ENCODE measurements at regions not wholly inside any gene's neighbourhood (a gene's known extent, or its start where the extent isn't known, plus 50 kb on each side); places are given as distances from the start of the nearest gene placed in this dataset.
"Not testable (repeated sequence)": the region's sequence is repeated elsewhere in the genome, so short reads cannot be mapped to it uniquely, and the experiment has no call there.

DNA sequence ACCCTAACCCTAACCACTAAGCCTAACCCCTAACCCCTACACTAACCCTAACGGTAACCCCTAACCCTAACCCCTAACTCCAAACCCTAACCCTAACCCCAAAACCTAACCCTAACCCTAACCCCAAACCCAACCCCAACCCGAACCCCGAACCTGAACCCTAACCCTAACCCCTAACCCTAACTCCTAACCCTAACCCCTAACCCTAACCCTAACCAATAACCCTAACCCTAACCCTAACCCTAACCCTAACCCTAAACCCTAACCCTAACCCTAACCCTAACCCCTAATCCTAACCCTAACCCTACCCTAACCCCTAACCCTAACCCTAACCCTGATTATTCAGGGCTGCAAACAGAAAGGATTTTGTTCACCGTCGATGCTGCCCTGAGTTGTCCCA, 144.6 kb upstream of the DUSP22 start:
- DNase-seq (ENCODE audit: extremely low read depth in 1 of 2, low read depth in 1 of 2), result not testable (repeated sequence)

- peak; percentile 11 to 19 for DNase-seq (ENCODE audit: extremely low read depth in 1 of 2, low read depth in 1 of 2)
Observed at GRCh38 chr6:148051-148984, 144.0 kb upstream of the DUSP22 start.

GRCh38 chr6:150147-150546, 142.1 kb upstream of the DUSP22 start:
- not testable (repeated sequence) for DNase-seq (ENCODE audit: extremely low read depth in 1 of 2, low read depth in 1 of 2)

DNA sequence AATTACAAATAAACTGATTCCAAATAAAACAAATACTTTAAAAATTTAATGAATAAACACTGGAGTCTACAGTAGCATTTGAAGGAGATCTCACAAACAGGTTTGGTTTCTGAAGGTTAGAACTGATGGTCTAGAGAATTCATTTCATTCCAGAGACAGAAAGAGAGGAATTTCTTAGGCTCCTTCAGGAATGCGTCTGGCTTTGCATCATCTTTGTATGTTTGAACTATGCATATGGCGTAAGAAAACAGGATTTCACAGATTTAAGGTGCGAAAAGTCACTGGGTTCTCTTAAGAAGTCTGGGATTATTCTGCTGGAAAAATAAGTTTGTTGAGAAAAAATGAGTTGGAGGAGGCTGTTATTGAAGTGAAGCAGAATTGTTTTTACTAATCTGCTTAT, 139.9 kb upstream of the DUSP22 start:
- DNase-seq (ENCODE audit: extremely low read depth in 1 of 2, low read depth in 1 of 2), result not testable (repeated sequence)

GRCh38 chr6:153026-153425, 139.3 kb upstream of the DUSP22 start:
- DNase-seq (ENCODE audit: extremely low read depth in 1 of 2, low read depth in 1 of 2), result not testable (repeated sequence)

DNA sequence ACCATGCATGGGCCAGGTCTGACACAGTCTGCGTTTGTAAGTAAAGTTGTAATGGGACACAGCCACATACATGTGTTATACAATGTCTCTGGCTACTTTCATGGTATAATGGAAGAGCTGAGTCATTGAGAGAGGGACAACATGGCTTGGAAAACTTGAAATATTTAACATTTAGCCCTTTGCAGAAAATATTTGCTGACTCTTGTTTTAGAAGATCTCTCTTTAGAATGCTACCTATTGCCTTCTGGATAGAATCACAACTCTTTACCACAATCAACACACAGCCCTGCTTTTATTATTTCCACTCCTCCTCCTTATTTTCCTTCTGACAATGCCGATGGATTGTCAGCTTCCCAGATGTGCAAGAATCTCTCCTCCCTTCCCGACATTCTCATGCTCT, 138.4 kb upstream of the DUSP22 start:
- not testable (repeated sequence) for DNase-seq (ENCODE audit: extremely low read depth in 1 of 2, low read depth in 1 of 2)

GRCh38 chr6:154321-155092, 137.8 kb upstream of the DUSP22 start:
- not testable (repeated sequence) for DNase-seq (ENCODE audit: extremely low read depth in 1 of 2, low read depth in 1 of 2)

DNA sequence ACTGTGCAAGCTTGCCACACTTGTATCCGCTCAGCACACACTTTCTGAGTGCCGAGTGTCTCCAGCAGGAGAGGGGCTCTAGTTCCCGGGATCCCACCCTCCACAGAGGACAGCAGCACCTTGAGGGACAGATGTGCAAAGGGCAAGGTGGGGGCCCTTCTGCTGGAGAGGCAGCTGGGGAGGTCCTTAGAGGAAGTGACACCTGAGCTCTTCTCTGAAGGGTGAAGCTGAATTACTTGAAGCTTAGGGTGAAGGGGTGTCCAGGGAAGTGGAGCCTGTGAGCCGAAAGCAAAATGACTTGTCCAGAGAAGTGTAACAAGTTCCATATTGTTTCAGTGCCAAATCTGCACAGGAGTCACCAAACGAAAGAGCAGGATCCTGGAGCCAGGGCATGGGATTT, 136.3 kb upstream of the DUSP22 start:
- DNase-seq (ENCODE audit: extremely low read depth in 1 of 2, low read depth in 1 of 2), result no peak

GRCh38 chr6:156441-157140, 135.7 kb upstream of the DUSP22 start:
- not testable (repeated sequence) for DNase-seq (ENCODE audit: extremely low read depth in 1 of 2, low read depth in 1 of 2)

DNA sequence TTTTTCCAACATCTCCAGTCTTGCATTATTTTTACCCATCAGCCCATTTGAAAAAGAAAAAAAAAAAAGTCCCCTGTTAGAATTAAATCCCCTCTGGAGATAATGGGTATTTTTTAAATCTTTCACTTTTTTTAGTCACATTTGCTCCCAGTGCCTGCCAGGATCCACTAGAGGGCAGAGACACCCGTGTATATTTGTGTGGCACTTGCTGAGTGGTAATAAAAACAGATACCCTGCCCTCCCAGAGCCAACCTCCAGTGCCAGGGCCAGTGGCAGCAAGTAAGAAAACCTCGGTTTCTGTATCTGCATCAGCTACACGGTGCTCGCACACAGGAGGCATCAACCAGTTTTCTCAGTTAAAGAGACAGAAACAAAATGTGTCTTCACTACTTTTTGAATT, 135.1 kb upstream of the DUSP22 start:
- DNase-seq (ENCODE audit: extremely low read depth in 1 of 2, low read depth in 1 of 2), result not testable (repeated sequence)

DNA sequence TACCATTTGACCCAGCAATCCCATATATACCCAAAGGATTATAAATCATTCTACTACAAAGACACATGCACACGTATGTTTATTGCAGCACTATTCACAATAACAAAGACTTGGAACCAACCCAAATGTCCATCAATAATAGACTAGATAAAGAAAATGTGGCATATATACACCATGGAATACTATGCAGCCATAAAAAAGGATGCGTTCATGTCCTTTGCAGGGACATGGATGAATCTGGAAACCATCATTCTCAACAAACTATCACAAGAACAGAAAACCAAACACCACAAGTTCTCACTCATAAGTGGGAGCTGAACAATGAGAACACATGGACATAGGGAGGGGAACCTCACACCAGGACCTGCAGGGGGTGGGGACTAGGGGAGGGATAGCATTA, 130.6 kb upstream of the DUSP22 start:
- not testable (repeated sequence) for DNase-seq (ENCODE audit: extremely low read depth in 1 of 2, low read depth in 1 of 2)

- no peak for DNase-seq (ENCODE audit: extremely low read depth in 1 of 2, low read depth in 1 of 2)
Observed at GRCh38 chr6:164720-165119, 127.6 kb upstream of the DUSP22 start.

DNA sequence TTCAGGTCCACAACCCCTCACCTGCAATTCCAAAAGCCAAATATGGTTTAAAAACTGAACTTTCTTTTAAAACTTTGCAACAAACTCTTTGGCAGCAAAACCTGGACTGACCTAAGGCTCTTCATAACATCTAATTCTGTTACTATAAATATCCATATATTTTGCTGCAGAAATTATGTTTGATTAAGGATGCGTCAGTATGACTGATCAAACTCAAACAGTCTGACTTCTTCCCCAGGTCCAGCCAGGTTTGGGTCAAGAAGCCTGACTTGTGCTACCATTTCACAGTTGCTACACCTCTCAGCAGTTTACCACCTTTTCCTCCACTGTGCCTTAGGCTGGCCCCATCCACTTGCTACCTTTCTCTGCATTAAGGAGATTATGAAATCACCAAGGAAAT, 127.0 kb upstream of the DUSP22 start:
- DNase-seq (ENCODE audit: extremely low read depth in 1 of 2, low read depth in 1 of 2), result no peak

- DNase-seq (ENCODE audit: extremely low read depth in 1 of 2, low read depth in 1 of 2), result no peak
Observed at GRCh38 chr6:165906-166305, 126.4 kb upstream of the DUSP22 start.

- no peak for DNase-seq (ENCODE audit: extremely low read depth in 1 of 2, low read depth in 1 of 2)
Observed at GRCh38 chr6:168865-169455, 123.3 kb upstream of the DUSP22 start.

GRCh38 chr6:174036-174435, 118.3 kb upstream of the DUSP22 start:
- no peak for DNase-seq (ENCODE audit: extremely low read depth in 1 of 2, low read depth in 1 of 2)

DNA sequence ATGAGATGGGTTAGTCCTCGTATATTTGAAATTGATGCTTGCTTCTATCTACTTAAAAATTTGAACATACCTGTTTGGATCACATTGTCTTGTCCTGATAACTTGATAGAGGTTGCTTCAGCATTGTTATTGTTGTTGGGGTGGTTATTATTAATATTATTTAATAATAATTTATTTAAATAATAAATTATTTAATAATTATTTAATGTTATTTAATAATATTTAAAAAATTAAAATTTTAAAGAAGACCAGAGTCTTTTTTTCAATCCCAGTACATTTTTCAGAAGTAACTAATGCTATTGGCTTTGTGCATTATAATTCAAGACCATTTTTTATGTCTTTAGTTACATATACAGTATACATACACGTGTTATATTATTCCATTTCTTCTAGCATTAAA, 116.6 kb upstream of the DUSP22 start:
- no peak for DNase-seq (ENCODE audit: extremely low read depth in 1 of 2, low read depth in 1 of 2)

GRCh38 chr6:176766-177165, 115.5 kb upstream of the DUSP22 start:
- no peak for DNase-seq (ENCODE audit: extremely low read depth in 1 of 2, low read depth in 1 of 2)

- no peak for DNase-seq (ENCODE audit: extremely low read depth in 1 of 2, low read depth in 1 of 2)
Observed at GRCh38 chr6:178119-178518, 114.2 kb upstream of the DUSP22 start.

GRCh38 chr6:178929-179328, 113.4 kb upstream of the DUSP22 start:
- not testable (repeated sequence) for DNase-seq (ENCODE audit: extremely low read depth in 1 of 2, low read depth in 1 of 2)
